PC-9 (cell line): ENCODE measurements at regions not wholly inside any gene's neighbourhood (a gene's known extent, or its start where the extent isn't known, plus 50 kb on each side); places are given as distances from the start of the nearest gene placed in this dataset.

Experiments
- BruUV-seq: library from RNA; stranded (reverse); fragments of 400-500 nt; replicated peaks from 2 replicates; lab custom pipeline; 2021; lab: Mats Ljungman, UMichigan
- CTCF ChIA-PET: fragments of 300-600 bp; sonication (Branson Sonifier 250); formaldehyde crosslinking; loops from one replicate; lab custom pipeline; 2022; ENCODE audit warnings: antibody characterized with exemption; lab: Charles Lee
- POLR2A ChIA-PET: fragments of 300-600 bp; sonication (Branson Sonifier 250); formaldehyde crosslinking; loops from one replicate; lab custom pipeline; 2022; ENCODE audit warnings: antibody characterized with exemption; ENCODE audit not compliant: unreplicated experiment; lab: Charles Lee
- DNase-seq, 2 experiments: peaks; one replicate each; pipeline versions ENCODE4 v3.0.0 to v3.0.0-alpha.2; 2015 to 2022; ENCODE audit warnings: mixed read lengths in 1 of 2
- H2AFZ ChIP-seq: fragments of 200-600 bp; sonication (generic); 2 replicates; pipeline ENCODE4 v1.8.1; 2017; ENCODE audit warnings: antibody characterized with exemption
- H3F3A ChIP-seq: fragments of 200-600 bp; sonication (generic); 2 replicates; pipeline ENCODE4 v1.8.1; 2017; ENCODE audit warnings: antibody characterized with exemption, mild to moderate bottlenecking, low read depth; ENCODE audit not compliant: insufficient read depth
- H3K27ac ChIP-seq: fragments of 200-600 bp; sonication (generic); 2 replicates; pipeline ENCODE4 v1.6.1; 2016; ENCODE audit warnings: mixed run types
- H3K27me3 ChIP-seq: fragments of 200-600 bp; sonication (generic); 2 replicates; pipeline ENCODE4 v1.6.1; 2016; ENCODE audit warnings: low read depth, mixed run types; ENCODE audit not compliant: insufficient read depth
- H3K36me3 ChIP-seq: fragments of 200-600 bp; sonication (generic); 2 replicates; pipeline ENCODE4 v1.6.1; 2016; ENCODE audit warnings: low read depth, mixed run types
- H3K4me1 ChIP-seq: fragments of 200-600 bp; sonication (generic); replicated peaks from 2 replicates; pipeline ENCODE4 v1.6.1; 2016; ENCODE audit warnings: mixed run types; ENCODE audit not compliant: insufficient read depth
- H3K4me2 ChIP-seq: fragments of 200-600 bp; sonication (generic); 2 replicates; pipeline ENCODE4 v1.6.1; 2017; ENCODE audit warnings: mixed run types
- H3K4me3 ChIP-seq: fragments of 200-600 bp; sonication (generic); 2 replicates; pipeline ENCODE4 v1.6.1; 2016; ENCODE audit warnings: mixed run types
- H3K79me2 ChIP-seq: fragments of 200-600 bp; sonication (generic); 2 replicates; pipeline ENCODE4 v1.6.1; 2017; ENCODE audit warnings: low read depth, mixed run types
- H3K9me2 ChIP-seq: fragments of 200-600 bp; sonication (generic); 2 replicates; pipeline ENCODE4 v1.8.1; 2017; ENCODE audit warnings: mild to moderate bottlenecking; ENCODE audit not compliant: insufficient read depth
- H3K9me3 ChIP-seq: fragments of 200-600 bp; sonication (generic); 2 replicates; pipeline ENCODE4 v1.8.1; 2016; ENCODE audit warnings: low read depth; ENCODE audit not compliant: insufficient read depth
- H4K20me1 ChIP-seq: fragments of 200-600 bp; sonication (generic); 2 replicates; pipeline ENCODE4 v1.8.1; 2017; ENCODE audit not compliant: insufficient read depth
- CTCF ChIP-seq: fragments of 200-600 bp; sonication (generic); conservative IDR thresholded peaks from 2 replicates; pipeline ENCODE4 v1.6.1; 2017; ENCODE audit warnings: mixed run types, antibody characterized with exemption, mild to moderate bottlenecking, moderate library complexity
- EZH2 ChIP-seq: fragments of 200-600 bp; sonication (generic); IDR thresholded peaks from 2 replicates; pipeline ENCODE4 v1.8.0; 2017; ENCODE audit warnings: antibody characterized with exemption, low read depth
- intact Hi-C: fragments of 100-400 bp; cut with micrococcal nuclease; formaldehyde crosslinking; loops from one replicate; pipeline ENCODE4 v1.10.0; 2022; ENCODE audit not compliant: unreplicated experiment

GRCh38 chr1:99469550-99469971 lies 176.4 kb upstream of the PALMD start:
- POLR2A ChIA-PET = no interaction called here
- no peaks in the 10 kb centered on the region for H3K27me3 ChIP-seq
- no peak for TF ChIP-seq CTCF
- no peak for TF ChIP-seq EZH2
- no peaks in the 10 kb centered on the region for H3K36me3 ChIP-seq
- H3K4me3 ChIP-seq = no peak overlapping the region
- DNase-seq = no peak
- H2AFZ ChIP-seq = no peak overlapping the region
- no peaks in the 10 kb centered on the region for H3K9me3 ChIP-seq
- CTCF ChIA-PET = interaction anchor here (0.9 kb wide), 1 partner anchor 703 kb away, joined by 3 read pairs; no protein-coding TSS in a partner anchor
- no peaks in the 10 kb centered on the region for H3F3A ChIP-seq
- no peaks in the 10 kb centered on the region for H3K9me2 ChIP-seq
- no TSS peak for BruUV-seq
- H3K79me2 ChIP-seq = no peaks in the 10 kb centered on the region
- no peaks in the 10 kb centered on the region; the same call in 1 of the 2 replicates for H3K4me1 ChIP-seq
- H4K20me1 ChIP-seq = no peaks in the 10 kb centered on the region
- no peak overlapping the region for H3K27ac ChIP-seq
- no peak overlapping the region for H3K4me2 ChIP-seq
- intact Hi-C loops = no loop called here

- no peak for DNase-seq
- intact Hi-C loops = no loop called here
- Histone ChIP-seq H3K4me3 (no peak overlapping the region), H3K9me2 (no peaks in the 10 kb centered on the region), H2AFZ (no peak overlapping the region), H3K9me3 (no peaks in the 10 kb centered on the region), H4K20me1 (no peaks in the 10 kb centered on the region), H3K79me2 (no peaks in the 10 kb centered on the region), H3K4me2 (no peak overlapping the region), H3K4me1 (no peaks in the 10 kb centered on the region), H3K36me3 (no peaks in the 10 kb centered on the region), H3K27ac (no peak overlapping the region), H3F3A (no peaks in the 10 kb centered on the region), H3K27me3 (no peaks in the 10 kb centered on the region)
- no peak for TF ChIP-seq EZH2
- no peak for TF ChIP-seq CTCF
- BruUV-seq = no TSS peak
- ChIA-PET POLR2A (no interaction called here), CTCF (no interaction called here)
These were observed 173.0 kb upstream of the PALMD start for GRCh38 chr1:99472893-99473292.

DNA sequence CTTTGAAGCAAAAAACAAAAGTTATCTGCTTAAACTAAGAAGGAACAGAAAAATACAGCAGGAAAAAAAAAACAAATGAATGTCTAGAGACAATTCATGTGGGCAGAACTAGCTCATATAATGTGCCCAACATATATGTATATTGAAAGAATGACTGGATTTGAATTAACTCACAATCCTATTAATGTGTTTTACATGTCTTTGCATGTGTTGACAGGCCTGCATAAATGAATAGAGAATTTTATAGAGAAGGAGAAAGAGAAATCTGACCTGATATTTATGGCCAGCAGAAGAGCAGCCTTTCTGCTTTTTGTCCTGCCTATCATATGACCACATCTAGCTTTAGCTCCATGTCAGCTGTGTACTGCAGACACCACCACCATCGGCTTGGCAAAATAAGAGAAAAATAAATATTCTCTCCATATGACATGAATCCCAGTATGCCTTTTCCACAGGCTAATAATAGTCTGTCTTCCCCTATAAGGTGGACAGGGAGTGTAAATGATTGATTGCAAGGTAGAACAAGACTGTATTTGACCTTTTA lies 171.5 kb upstream of the PALMD start:
- intact Hi-C loops = no loop called here
- Histone ChIP-seq H2AFZ (no peak overlapping the region), H3K79me2 (no peaks in the 10 kb centered on the region), H3K4me2 (no peak overlapping the region), H3K4me3 (no peak overlapping the region), H3K9me3 (no peaks in the 10 kb centered on the region), H4K20me1 (no peaks in the 10 kb centered on the region), H3F3A (no peaks in the 10 kb centered on the region), H3K4me1 (no peaks in the 10 kb centered on the region), H3K27me3 (no peaks in the 10 kb centered on the region), H3K9me2 (no peaks in the 10 kb centered on the region), H3K36me3 (no peaks in the 10 kb centered on the region), H3K27ac (no peak overlapping the region)
- TF ChIP-seq EZH2 (no peak), CTCF (no peak)
- POLR2A ChIA-PET = no interaction called here
- CTCF ChIA-PET = no interaction called here
- no peak for DNase-seq
- no TSS peak for BruUV-seq
